Panc1 (cell line): ENCODE measurements at regions not wholly inside any gene's neighbourhood (a gene's known extent, or its start where the extent isn't known, plus 50 kb on each side); places are given as distances from the start of the nearest gene placed in this dataset.

Experiments
- CTCF ChIP-seq: fragments of 450-650 bp; IDR thresholded peaks from 2 replicates; pipeline ENCODE4 v1.5.1; 2017; ENCODE audit warnings: mild to moderate bottlenecking
- POLR2AphosphoS5 ChIP-seq: IDR thresholded peaks from 2 replicates; pipeline ENCODE4 v1.6.1; 2012; ENCODE audit warnings: mild to moderate bottlenecking, low read depth, low read length, moderate library complexity
- REST ChIP-seq, 2 experiments: IDR thresholded peaks; 2 replicates each; pipeline ENCODE4 v1.6.1; 2011 to 2012; ENCODE audit warnings: low read depth in 2 of 2, control low read depth in 1 of 2, low read length in 1 of 2, mild to moderate bottlenecking in 1 of 2, moderate library complexity in 1 of 2; ENCODE audit not compliant: insufficient read depth in 1 of 2
- SIN3A ChIP-seq: IDR thresholded peaks from 2 replicates; pipeline ENCODE4 v1.6.1; 2012; ENCODE audit warnings: low read depth, mild to moderate bottlenecking, low read length, moderate library complexity, borderline replicate concordance; ENCODE audit not compliant: insufficient read depth
- TCF7L2 ChIP-seq: IDR thresholded peaks from 2 replicates; pipeline ENCODE4 v1.6.1; 2011; ENCODE audit warnings: mild to moderate bottlenecking, low read depth, low read length, inconsistent platforms

GRCh38 chr14:55899531-55899930 is 218.7 kb upstream of the PELI2 start:
- no peak for TF ChIP-seq CTCF
- TF ChIP-seq POLR2AphosphoS5 = no peak
- no peak for TF ChIP-seq REST (IDR thresholded peaks at IDR 0.05; ENCODE audit: insufficient read depth in 1 of 2, low read depth in 2 of 2, low read length in 1 of 2)
- no peak for TF ChIP-seq SIN3A
- no peak for TF ChIP-seq TCF7L2
